CD4-positive, alpha-beta T cell treated with Interleukin-4 for 4 hours (primary cell): ENCODE measurements at regions not wholly inside any gene's neighbourhood (a gene's known extent, or its start where the extent isn't known, plus 50 kb on each side); places are given as distances from the start of the nearest gene placed in this dataset.
"Not testable (repeated sequence)": the region's sequence is repeated elsewhere in the genome, so short reads cannot be mapped to it uniquely, and the experiment has no call there.

Source experiments
- DNase-seq: peaks from one replicate; pipeline ENCODE4 v3.0.0-alpha.2; 2020

DNA sequence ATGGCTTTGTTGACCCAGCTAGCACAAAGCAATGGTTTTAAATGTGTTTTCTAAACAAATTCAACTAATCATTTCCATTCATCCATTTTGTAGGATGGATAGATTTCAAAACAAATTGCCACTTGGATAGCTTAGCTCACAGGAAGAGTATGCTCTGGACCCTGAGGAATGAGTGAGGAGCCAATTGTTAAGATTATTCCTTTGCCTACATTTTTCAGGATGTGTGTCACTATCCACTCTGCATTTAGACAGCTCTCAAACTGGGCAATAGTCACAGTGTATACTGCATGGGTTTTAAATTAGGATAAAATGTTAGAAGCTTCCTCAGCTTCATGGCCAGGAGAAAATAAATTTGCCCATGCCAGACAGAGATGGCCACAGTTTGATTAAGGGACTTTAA, 605.6 kb upstream of the TEX47 start:
- DNase-seq = no peak

GRCh38 chr7:89401690-89402089, 606.2 kb upstream of the TEX47 start:
- no peak for DNase-seq

- DNase-seq = no peak
Measured at GRCh38 chr7:89451911-89452310, 656.4 kb upstream of the TEX47 start.

GRCh38 chr7:89456556-89456955, 661.0 kb upstream of the TEX47 start:
- DNase-seq = no peak

DNA sequence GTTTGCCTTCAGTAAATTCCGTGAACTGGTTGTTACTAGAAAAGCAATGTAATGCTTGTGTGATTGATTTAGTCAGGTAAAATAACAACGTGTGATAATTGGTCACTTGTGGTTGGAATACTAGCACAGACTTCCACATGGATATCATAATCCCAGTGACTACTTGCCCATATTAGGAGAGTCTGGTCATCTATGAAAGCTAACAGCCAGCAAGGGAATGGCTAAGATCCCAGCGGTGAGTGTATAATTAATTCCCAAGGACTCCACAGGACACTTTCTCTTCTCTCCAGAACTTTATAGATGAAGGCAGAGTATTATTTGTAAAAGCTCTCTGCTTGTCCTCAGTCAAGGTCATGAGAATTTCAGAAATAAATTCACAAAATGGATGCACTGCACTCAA, 662.6 kb upstream of the TEX47 start:
- no peak for DNase-seq

GRCh38 chr7:89474456-89474855, 678.9 kb upstream of the TEX47 start:
- no peak for DNase-seq

GRCh38 chr7:89477991-89478390, 676.3 kb upstream of the STEAP1 start:
- DNase-seq = no peak

GRCh38 chr7:89495704-89496103, 658.6 kb upstream of the STEAP1 start:
- no peak for DNase-seq

DNA sequence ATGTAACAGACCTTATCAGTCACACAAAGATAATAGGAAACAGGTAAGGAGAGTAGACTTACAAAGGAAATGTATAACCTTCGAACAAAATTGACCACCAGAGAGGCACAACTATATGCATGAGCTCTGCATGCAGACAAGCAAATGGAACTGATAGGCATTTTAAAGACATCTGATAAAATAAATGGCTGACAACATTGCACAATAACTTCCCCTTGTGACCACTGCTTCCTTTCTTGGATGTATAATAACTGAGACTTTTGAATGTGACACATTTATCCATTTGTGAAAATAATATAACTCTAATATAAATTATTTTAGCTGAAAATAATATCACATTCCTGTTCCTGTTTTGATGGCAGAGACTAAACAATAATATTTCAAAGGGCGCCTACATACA, 654.2 kb upstream of the STEAP1 start:
- no peak for DNase-seq

DNA sequence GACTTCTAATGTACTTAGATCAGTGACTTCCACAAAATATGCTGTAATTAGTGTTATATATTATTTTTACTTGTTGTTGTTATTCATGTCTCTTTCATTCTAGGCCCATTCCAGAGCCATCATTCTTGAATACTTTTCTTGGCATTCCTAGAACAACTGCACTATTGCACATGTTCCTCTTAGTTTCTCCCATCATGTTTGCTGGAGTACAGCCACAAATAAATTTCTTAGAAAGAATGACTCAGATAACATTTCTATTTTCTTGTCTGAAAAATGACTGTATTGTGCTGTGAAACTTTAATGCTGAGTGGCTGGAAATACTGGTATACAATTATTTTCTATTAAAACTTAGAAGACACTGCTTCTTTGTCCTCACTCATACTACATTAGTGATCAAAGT, 651.0 kb upstream of the STEAP1 start:
- no peak for DNase-seq

GRCh38 chr7:89507034-89507433, 647.2 kb upstream of the STEAP1 start:
- DNase-seq = no peak

DNA sequence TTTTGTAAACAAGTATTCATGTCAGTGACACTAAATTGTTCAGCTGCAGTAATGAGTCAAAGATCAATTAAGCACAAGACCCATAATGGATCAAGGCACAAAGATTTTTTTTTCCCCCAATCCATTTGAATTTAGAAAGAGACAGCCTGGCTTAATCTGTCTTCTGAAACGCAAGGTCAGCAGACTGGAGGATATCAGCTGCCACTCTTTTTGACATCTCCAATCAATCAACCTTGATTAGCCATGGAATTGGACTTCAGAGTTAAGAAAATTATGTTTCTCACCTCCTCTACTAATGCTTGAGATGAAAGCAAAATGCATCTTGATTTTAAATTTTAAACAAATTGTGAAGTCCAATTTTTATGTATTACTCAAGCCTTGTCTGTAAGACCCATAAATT, 642.4 kb upstream of the STEAP1 start:
- no peak for DNase-seq

DNA sequence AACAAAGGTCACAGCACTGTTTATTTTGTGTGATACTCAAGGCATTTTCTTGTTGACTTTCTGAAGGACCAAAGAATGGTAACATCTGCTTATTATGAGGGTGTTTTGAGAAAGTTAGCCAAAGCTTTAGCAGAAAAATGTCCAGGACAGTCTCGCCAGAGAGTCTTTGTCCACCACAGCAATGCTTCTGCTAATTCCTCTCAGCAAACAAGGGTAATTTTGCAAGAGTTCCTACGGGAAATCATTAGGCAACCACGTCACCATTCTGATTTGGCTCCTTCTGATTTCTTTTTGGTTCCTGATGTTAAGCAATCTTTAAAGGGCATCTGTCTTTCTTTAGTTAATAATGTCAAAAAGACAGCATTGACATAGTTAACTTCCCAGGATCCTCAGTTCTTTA, 639.3 kb upstream of the STEAP1 start:
- no peak for DNase-seq

- DNase-seq = no peak
Measured at GRCh38 chr7:89517815-89518214, 636.5 kb upstream of the STEAP1 start.

DNA sequence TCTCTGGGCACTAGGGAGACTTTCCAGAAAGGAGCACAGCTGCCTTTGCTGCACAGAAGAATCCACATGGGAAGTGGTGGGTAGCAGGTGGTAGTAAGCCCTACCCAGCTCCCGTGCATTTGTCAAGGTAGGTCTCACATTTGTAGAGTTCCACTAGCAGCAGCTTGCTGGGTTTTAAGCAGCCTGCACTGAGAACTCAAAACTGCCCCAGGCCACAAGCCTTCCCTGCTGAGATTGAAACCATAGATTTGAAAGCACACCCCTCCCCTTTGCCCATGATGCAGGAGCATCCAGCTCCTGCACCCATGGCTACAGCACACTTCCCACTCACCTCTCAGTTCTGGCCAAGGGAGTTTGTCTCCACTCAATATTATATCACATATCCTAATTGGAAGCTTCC, 604.5 kb upstream of the STEAP1 start:
- no peak for DNase-seq

GRCh38 chr7:89554209-89554608, 600.1 kb upstream of the STEAP1 start:
- DNase-seq = no peak

- DNase-seq = no peak
Measured at GRCh38 chr7:89559596-89559995, 594.7 kb upstream of the STEAP1 start.

DNA sequence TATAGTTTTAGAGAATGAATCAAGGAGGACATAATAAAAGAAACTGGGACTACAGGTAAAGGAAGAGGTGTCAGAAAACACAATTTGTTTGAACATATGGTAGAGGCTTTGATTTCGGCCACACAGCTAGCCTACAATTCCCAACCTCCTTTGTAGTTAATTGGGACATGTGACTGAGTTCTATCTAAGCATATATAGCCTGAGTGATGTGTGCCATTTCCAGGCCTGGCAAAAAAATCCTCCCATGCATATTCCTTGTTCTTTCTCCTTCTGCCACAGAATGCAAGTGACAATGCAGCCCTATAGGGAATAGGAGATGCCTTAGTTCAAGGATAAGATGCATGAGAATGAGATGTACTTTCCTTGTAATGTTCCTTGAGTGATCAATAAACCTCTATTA, 590.7 kb upstream of the STEAP1 start:
- no peak for DNase-seq

GRCh38 chr7:89584896-89585295, 569.4 kb upstream of the STEAP1 start:
- DNase-seq = no peak

DNA sequence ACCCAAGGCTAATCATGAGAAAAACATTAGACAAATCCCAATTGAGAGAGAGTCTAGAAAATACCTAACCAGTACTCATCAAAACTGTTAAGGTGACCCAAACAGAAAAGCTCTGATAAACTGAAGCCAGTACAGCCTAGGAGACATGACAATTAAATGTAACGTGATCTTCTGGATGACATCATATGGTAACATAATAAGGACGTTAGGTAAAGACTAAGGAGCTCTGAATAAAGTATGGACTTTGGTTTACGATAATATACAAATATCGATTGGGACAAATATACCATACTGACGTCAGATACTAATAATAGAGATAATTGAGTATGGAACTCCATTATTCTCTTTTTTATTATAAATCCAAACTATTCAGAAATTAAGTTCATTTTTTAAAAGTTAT, 561.1 kb upstream of the STEAP1 start:
- DNase-seq = no peak

DNA sequence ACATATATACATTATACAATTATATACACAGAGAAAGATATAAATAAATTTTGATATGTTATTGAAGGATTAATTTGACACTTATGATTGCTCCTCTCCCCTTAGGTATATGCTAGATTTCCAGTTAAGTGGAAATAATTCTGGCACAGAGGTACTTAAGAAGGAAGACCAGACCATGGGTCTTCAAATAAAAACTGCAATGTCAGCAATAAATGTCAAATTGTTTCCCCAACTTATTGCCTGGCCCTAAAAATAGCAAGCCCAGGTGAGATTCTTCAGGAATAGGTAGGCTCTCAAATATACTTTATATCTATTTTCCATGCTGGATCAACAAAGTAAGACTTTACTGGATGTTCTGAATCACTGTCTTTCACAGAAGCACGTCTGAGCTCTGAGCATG, 551.3 kb upstream of the STEAP1 start:
- no peak for DNase-seq

GRCh38 chr7:89605362-89605761, 548.9 kb upstream of the STEAP1 start:
- DNase-seq = no peak

- DNase-seq = no peak
Measured at GRCh38 chr7:89606511-89606910, 547.8 kb upstream of the STEAP1 start.

DNA sequence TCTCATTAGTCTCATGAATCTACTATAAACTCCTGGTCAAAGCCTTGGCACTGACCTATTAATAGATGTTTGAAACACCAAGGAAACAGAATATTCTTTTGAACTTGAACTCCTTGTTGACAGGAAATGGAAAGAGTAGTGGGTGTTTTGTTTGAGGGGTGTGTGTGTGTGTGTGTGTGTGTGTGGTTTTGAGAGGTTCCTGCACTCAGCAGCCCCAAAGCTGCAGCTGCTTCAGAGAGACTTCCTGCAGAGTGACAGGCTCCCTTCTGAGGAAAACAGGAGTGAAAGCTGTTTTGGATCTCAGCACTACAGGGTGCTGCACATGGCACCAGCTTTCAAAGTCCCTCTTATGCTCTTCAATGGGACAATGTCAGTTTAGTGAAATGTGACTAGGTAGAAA, 546.5 kb upstream of the STEAP1 start:
- peak; percentile 14 for DNase-seq

GRCh38 chr7:89616829-89617228, 537.4 kb upstream of the STEAP1 start:
- not testable (repeated sequence) for DNase-seq

DNA sequence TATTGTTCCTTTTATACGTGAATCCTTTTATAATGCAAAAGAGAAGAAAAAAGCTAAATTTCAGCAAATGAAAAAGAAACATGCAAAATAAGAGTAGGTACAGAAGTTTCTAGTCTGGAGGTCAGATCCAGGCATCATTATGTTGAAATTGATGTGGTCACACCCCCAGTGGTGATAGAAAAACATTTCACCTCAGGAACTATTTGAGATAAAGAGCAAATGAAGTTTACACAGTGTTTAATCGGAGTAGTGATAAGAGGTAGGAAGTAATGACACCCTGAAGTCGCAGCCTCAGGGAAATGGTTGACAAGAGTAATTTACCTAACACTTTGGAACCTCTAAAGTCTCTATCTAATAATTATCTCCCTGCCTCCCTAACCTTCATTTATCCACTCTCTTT, 536.0 kb upstream of the STEAP1 start:
- DNase-seq = no peak
